ENCODE measurements at regions not wholly inside any gene's neighbourhood (a gene's known extent, or its start where the extent isn't known, plus 50 kb on each side); places are given as distances from the start of the nearest gene placed in this dataset.
"Not testable (repeated sequence)": the region's sequence is repeated elsewhere in the genome, so short reads cannot be mapped to it uniquely, and the experiment has no call there.

GRCh38 chr4:137949746-137950145 lies 292.4 kb downstream of the SLC7A11 start:
- no peak for DNase-seq

DNA sequence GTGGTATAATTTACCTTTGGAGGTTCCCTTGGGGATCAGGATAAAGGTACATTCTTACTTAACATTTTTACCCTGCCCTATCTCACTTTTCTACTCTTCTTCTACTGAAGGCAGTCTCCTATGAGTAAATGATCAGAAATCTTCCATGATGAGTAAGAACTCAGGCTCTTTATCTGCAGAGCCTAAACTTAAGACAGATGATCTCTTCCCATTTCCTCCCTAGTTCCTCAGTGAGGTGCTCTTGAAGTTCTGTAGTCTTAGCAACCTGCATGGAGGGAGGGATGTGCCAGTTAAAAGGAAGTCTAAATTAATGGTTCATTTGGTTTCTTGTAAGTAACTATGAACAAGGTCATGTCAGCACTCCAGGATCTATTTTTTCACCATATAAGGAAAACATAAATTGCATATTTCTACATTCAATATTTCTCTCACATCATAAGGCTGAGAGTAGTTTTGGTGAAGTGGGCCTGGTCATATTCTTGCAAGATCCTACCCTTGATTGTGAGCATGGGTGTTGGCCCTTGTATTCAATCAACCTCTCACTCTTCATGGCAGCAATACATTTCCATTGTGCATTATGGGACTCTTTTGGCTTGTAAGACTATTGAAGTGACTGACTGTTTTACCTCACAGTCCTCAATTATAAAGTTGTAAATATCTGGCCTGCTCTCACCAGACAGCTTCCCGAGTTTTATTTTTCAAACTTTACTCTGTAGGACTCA lies 295.5 kb downstream of the SLC7A11 start:
- DNase-seq: no peak

- not testable (repeated sequence) for DNase-seq
These were observed 299.3 kb downstream of the SLC7A11 start for GRCh38 chr4:137942815-137943214.

- DNase-seq: not testable (repeated sequence)
These were observed 300.1 kb downstream of the SLC7A11 start for GRCh38 chr4:137942015-137942515.

- DNase-seq: no peak
These were observed 307.2 kb downstream of the SLC7A11 start for GRCh38 chr4:137934911-137935310.

- no peak for DNase-seq
These were observed 308.1 kb downstream of the SLC7A11 start for GRCh38 chr4:137934046-137934445.

- no peak for DNase-seq
These were observed 314.2 kb downstream of the SLC7A11 start for GRCh38 chr4:137927972-137928371.

GRCh38 chr4:137923494-137923893 lies 318.7 kb downstream of the SLC7A11 start:
- no peak for DNase-seq

DNA sequence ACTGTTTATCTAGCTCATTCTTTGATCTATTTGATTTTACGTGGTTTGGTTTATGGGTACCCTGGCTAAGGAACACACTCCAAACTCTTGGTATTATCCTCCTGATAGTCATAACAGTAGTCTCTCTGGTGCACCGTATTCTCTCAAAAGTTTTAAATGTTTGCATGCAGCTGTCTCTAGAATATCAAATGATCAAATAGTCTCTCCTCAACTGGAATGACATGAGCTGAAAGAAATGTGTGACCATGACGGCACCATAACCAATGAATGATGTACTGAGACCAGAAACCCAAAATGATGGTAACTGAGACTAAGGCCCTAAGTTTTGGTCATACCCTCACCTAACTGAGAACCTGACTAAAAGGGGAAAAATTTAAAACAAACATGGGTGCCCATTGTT lies 319.4 kb downstream of the SLC7A11 start:
- no peak for DNase-seq

DNA sequence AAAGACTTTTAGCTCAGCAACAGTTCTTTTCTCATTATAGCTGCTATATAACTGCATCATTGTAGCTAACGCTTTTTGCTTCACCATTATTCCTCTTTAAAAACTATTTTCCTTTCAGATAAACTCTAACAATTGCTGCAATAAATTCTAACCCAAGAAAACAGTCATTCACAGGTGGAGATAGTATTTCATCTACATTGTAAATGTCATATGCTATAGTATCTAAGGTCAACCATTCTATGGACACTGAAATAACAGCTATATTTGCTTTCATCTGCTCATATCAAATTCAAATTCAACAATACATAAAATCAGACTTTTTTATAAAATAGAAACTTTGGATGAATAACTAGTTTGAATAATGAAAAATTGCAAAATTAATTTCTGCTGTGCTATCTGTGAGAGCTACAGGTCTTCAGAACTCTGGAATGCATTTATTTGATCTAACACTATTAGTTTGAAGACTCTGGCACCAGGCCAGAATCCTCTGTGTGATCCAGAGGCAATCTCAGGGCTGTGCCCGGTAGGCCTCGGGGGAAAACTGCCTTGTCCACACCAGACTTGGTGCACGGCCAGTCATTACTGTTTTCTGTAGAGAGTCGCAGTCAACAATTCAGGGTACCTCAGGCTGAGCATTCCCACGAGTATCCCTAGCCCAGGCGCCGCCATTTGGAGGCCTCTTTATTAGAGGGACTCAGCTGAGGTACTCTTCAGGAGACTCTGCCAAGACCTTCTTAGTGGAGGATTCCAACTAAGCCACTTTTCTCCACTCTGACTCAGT lies 332.4 kb downstream of the SLC7A11 start:
- no peak for DNase-seq

DNA sequence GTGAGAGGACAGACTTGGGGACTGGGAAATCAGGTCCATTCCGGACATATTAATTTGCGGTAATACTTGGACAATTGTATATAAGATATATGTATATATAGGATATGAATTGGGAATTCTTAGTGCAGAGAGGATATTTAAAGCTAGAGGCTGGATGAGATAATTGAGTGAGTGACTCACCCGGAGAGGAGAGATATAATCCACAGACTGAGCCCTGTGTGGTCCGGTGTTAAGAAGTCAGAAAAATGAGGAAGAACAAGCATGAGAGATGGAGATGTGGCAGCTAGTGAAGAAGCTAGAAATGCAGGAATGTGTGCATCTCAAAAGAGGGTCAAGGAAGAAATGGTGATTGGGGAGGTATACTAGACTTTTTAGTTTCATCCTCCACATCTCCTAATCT lies 336.2 kb downstream of the SLC7A11 start:
- DNase-seq: no peak

GRCh38 chr4:137901114-137901513 lies 341.0 kb downstream of the SLC7A11 start:
- no peak for DNase-seq

DNA sequence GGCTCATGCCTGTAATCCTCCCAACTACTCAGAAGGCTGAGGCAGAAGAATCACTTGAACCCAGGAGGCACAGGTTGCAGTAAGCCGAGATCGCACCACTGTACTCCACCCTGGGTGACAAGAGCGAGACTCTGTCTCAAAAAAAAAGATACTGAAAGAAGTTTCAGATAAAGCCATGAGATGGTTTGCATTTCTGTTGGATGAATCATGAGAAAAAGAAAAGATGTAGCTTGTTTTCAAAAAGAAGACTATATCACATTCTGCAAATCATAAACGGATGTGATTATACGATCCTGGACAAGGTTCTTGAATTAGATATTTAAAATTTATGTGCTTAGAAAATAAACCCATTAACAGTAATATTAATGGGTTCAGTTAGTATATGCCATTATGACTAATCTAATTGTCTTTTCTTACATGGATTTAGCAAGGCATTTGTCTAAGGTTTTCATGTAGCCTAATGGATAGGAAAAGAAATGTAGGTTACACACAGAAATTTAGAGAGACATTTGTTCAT lies 345.9 kb downstream of the SLC7A11 start:
- no peak for DNase-seq

GRCh38 chr4:137895515-137895914 lies 346.6 kb downstream of the SLC7A11 start:
- not testable (repeated sequence) for DNase-seq

- DNase-seq: no peak
These were observed 350.0 kb downstream of the SLC7A11 start for GRCh38 chr4:137892134-137892533.

- no peak for DNase-seq
These were observed 351.3 kb downstream of the SLC7A11 start for GRCh38 chr4:137890812-137891211.

DNA sequence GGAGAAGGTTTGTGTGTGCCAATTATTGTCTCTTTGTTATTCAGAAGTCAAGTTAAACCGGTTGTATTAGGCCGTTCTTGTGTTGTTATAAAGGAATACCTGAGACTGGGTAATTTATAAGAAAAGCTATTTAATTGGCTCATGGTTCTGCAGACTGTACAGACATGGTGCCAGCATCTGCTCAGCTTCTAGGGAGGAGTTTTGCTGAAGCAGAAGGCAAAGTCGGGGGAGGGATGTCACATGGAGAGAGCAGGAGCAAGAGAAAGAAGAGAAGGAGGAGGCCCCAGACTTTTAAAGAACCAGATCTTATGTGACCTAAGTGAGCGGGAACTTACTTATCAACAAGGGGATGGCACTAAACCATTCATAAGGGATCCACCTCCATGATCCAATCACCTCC lies 349.3 kb upstream of the PCDH18 start:
- no peak for DNase-seq

DNA sequence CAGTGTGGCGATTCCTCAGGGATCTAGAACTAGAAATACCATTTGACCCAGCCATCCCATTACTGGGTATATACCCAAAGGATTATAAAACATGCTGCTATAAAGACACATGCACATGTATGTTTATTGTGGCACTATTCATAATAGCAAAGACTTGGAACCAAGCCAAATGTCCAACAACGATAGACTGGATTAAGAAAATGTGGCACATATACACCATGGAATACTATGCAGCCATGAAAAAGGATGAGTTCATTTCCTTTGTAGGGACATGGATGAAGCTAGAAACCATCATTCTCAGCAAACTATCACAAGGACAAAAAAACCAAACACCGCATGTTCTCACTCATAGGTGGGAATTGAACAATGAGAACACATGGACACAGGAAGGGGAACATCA lies 335.8 kb upstream of the PCDH18 start:
- not testable (repeated sequence) for DNase-seq

- no peak for DNase-seq
These were observed 334.4 kb upstream of the PCDH18 start for GRCh38 chr4:137866671-137867070.

GRCh38 chr4:137861682-137862081 lies 329.4 kb upstream of the PCDH18 start:
- DNase-seq: no peak

GRCh38 chr4:137853424-137853823 lies 321.1 kb upstream of the PCDH18 start:
- DNase-seq: no peak

DNA sequence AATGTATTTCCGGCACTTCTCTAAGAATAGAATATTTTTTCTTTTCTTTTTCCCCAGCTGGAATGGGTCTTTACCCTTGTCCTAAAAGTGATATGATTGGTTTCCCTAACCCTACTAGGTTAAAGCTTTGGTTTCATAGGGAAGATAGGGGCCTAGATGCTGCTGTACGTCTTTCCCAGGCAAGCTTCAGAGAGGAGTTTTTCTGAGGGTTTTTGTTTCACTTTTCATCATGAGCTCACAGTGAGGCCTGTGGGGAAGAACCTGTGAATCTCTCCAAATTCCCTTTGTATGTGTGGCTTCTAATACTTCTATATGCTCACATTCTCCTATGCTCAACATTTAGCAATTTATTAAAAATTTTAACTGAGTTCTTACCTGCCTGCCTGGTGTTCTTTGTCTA lies 320.0 kb upstream of the PCDH18 start:
- DNase-seq: no peak

- no peak for DNase-seq
These were observed 319.1 kb upstream of the PCDH18 start for GRCh38 chr4:137851435-137851834.

GRCh38 chr4:137827945-137828344 lies 295.7 kb upstream of the PCDH18 start:
- DNase-seq: not testable (repeated sequence)

Measured in CD4-positive, alpha-beta T cell treated with Interleukin-17A for 4 hours (primary cell).